OCI-LY7 (cell line): ENCODE measurements at regions not wholly inside any gene's neighbourhood (a gene's known extent, or its start where the extent isn't known, plus 50 kb on each side); places are given as distances from the start of the nearest gene placed in this dataset.

Experiments used
- BruUV-seq: library from RNA; stranded (reverse); fragments of 400-500 nt; replicated peaks from 2 replicates; lab custom pipeline; 2021; lab: Mats Ljungman, UMichigan
- CTCF ChIA-PET: fragments of 300-600 bp; sonication (Branson Sonifier 250); formaldehyde crosslinking; loops from one replicate; lab custom pipeline; 2022; ENCODE audit warnings: antibody characterized with exemption; ENCODE audit not compliant: unreplicated experiment; lab: Charles Lee
- POLR2A ChIA-PET: fragments of 300-600 bp; sonication (Branson Sonifier 250); formaldehyde crosslinking; loops from one replicate; lab custom pipeline; 2022; ENCODE audit warnings: antibody characterized with exemption; lab: Charles Lee
- DNase-seq: peaks from one replicate; pipeline ENCODE4 v3.0.0-alpha.2; 2015; ENCODE audit warnings: low spot score
- H2AFZ ChIP-seq: fragments of 200-600 bp; sonication (generic), shearing (Covaris generic); 2 replicates; pipeline ENCODE4 v1.6.1; 2014; ENCODE audit warnings: mild to moderate bottlenecking, antibody characterized with exemption, low read length, moderate library complexity
- H3K27ac ChIP-seq: fragments of 200-600 bp; sonication (generic); 2 replicates; pipeline ENCODE4 v1.5.1; 2014; ENCODE audit warnings: mixed run types, low read depth, mild to moderate bottlenecking, moderate library complexity, low read length, inconsistent platforms; ENCODE audit not compliant: poor library complexity, severe bottlenecking
- H3K36me3 ChIP-seq: fragments of 200-600 bp; sonication (generic); 2 replicates; pipeline ENCODE4 v1.6.1; 2014; ENCODE audit warnings: mild to moderate bottlenecking, antibody characterized with exemption, low read length, moderate library complexity, mixed read lengths; ENCODE audit not compliant: insufficient read depth
- H3K4me1 ChIP-seq: fragments of 200-600 bp; sonication (generic); 2 replicates; pipeline ENCODE4 v1.5.1; 2014; ENCODE audit warnings: mild to moderate bottlenecking, low read length; ENCODE audit not compliant: insufficient read depth, poor library complexity, severe bottlenecking
- H3K4me2 ChIP-seq: fragments of 200-600 bp; sonication (generic); 2 replicates; pipeline ENCODE4 v1.6.1; 2014; ENCODE audit warnings: mild to moderate bottlenecking, low read length
- H3K4me3 ChIP-seq: fragments of 200-600 bp; sonication (generic); 2 replicates; pipeline ENCODE4 v1.5.1; 2014; ENCODE audit warnings: mild to moderate bottlenecking, low read depth, low read length; ENCODE audit not compliant: poor library complexity, severe bottlenecking
- H3K79me2 ChIP-seq: fragments of 200-600 bp; sonication (generic); 2 replicates; pipeline ENCODE4 v1.6.1; 2016; ENCODE audit warnings: low read depth, mild to moderate bottlenecking, low read length, moderate library complexity, mixed read lengths; ENCODE audit not compliant: insufficient read depth
- H3K9me2 ChIP-seq: fragments of 200-600 bp; sonication (generic); 2 replicates; pipeline ENCODE4 v1.6.1; 2016; ENCODE audit warnings: mild to moderate bottlenecking, low read length, mixed read lengths; ENCODE audit not compliant: insufficient read depth
- H3K9me3 ChIP-seq: fragments of 200-600 bp; sonication (generic); 2 replicates; pipeline ENCODE4 v1.6.1; 2014; ENCODE audit warnings: mild to moderate bottlenecking, mixed run types, low read length, mixed read lengths
- H4K20me1 ChIP-seq: fragments of 200-600 bp; sonication (generic); 2 replicates; pipeline ENCODE4 v1.6.1; 2014; ENCODE audit warnings: mild to moderate bottlenecking, antibody characterized with exemption, low read length, moderate library complexity, mixed read lengths; ENCODE audit not compliant: insufficient read depth
- EZH2phosphoT487 ChIP-seq: fragments of 200-600 bp; sonication (generic); IDR thresholded peaks from 2 replicates; pipeline ENCODE4 v1.6.1; 2018; ENCODE audit warnings: low read depth, borderline replicate concordance, mild to moderate bottlenecking, mixed run types, antibody characterized with exemption, low read length, moderate library complexity, mixed read lengths
- intact Hi-C: fragments of 100-400 bp; cut with micrococcal nuclease; formaldehyde crosslinking; loops from one replicate; pipeline ENCODE4 v1.10.0; 2022; ENCODE audit not compliant: unreplicated experiment
- TF ChIP-seq, protein P1 (sequence below): fragments of 200-600 bp; sonication (generic); conservative IDR thresholded peaks from 2 replicates; pipeline ENCODE4 v1.5.1; 2014; ENCODE audit warnings: mild to moderate bottlenecking, antibody characterized with exemption, low read length, moderate library complexity, mixed read lengths

DNA sequence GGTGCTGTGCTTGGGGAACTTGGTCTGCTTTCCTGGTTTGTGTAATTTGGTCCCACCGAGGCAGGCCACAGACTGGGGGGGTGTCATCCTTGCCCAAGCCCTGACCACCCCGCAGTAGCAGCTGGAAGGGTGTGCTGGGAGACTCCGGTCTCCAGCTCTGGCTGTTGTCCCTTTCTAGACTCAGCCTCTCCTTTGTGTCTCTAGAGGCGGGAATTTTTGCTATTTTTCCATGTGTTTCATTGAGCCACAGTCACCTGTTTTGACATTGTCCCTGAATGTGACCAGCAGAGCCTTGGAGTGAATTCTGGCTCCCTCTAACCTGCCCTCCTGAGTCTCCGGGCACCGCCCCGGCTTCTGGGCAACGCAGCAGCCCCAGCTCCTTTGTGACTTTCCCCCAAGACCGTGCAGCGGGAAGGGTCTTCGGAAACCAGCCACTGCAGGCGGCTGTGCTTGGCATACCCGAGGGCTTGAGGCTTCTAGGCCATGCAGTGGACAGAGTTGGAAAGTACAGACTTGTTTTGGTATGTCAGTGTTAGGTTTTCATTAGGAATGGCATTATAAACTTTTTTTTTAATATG, 98.6 kb downstream of the TNFAIP2 start:
- intact Hi-C loops, result no loop called here
- no peaks in the 10 kb centered on the region for H3K79me2 ChIP-seq
- no peaks in the 10 kb centered on the region for H3K9me3 ChIP-seq
- H3K36me3 ChIP-seq, result no peaks in the 10 kb centered on the region
- POLR2A ChIA-PET, result no interaction called here
- TF ChIP-seq, protein P1, sequence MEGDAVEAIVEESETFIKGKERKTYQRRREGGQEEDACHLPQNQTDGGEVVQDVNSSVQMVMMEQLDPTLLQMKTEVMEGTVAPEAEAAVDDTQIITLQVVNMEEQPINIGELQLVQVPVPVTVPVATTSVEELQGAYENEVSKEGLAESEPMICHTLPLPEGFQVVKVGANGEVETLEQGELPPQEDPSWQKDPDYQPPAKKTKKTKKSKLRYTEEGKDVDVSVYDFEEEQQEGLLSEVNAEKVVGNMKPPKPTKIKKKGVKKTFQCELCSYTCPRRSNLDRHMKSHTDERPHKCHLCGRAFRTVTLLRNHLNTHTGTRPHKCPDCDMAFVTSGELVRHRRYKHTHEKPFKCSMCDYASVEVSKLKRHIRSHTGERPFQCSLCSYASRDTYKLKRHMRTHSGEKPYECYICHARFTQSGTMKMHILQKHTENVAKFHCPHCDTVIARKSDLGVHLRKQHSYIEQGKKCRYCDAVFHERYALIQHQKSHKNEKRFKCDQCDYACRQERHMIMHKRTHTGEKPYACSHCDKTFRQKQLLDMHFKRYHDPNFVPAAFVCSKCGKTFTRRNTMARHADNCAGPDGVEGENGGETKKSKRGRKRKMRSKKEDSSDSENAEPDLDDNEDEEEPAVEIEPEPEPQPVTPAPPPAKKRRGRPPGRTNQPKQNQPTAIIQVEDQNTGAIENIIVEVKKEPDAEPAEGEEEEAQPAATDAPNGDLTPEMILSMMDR, result no peak
- TF ChIP-seq EZH2phosphoT487, result no peak
- no peak overlapping the region for H3K4me2 ChIP-seq
- no peak overlapping the region for H2AFZ ChIP-seq
- CTCF ChIA-PET, result no interaction called here
- no peaks in the 10 kb centered on the region for H4K20me1 ChIP-seq
- DNase-seq, result no peak
- no peak overlapping the region for H3K4me3 ChIP-seq
- no peak overlapping the region for H3K27ac ChIP-seq
- H3K9me2 ChIP-seq, result no peaks in the 10 kb centered on the region
- H3K4me1 ChIP-seq, result no peaks in the 10 kb centered on the region
- BruUV-seq, result no TSS peak

DNA sequence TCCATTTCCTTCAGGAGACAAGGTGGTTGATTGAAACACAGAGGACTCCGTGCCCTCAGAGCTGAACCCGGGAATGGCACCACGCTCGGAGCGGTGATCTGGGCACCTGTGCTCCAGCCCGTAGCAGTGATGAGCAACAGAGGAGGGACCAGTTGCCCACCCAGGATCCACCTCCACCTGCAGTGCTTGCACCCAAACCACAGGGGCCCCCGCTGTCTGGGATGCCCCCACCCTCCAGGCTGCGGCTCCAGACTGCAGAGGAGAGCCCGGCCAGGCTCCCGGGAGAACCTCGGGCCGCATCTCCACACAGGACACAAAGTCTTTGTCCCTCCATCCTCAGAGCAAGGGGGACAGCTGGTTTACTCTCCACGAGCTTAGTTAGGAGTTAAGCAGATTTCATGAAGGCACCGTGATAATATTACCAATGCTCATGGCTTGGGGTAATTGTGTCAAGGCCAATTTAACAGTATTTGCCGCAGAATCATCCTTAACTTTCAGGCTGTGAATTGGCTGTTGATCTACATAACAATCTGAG, 100.6 kb downstream of the TNFAIP2 start:
- DNase-seq, result no peak
- H4K20me1 ChIP-seq, result no peaks in the 10 kb centered on the region
- H3K36me3 ChIP-seq, result no peaks in the 10 kb centered on the region
- no TSS peak for BruUV-seq
- H3K79me2 ChIP-seq, result no peaks in the 10 kb centered on the region
- TF ChIP-seq, protein P1, result no peak
- TF ChIP-seq EZH2phosphoT487, result no peak
- no peak overlapping the region for H3K4me3 ChIP-seq
- no peak overlapping the region for H3K4me2 ChIP-seq
- no peaks in the 10 kb centered on the region for H3K4me1 ChIP-seq
- no peaks in the 10 kb centered on the region for H3K9me2 ChIP-seq
- intact Hi-C loops, result no loop called here
- no peak overlapping the region for H2AFZ ChIP-seq
- H3K9me3 ChIP-seq, result no peaks in the 10 kb centered on the region
- ChIA-PET POLR2A (interaction anchor here (0.6 to 0.7 kb wide), 4 partner anchors 12 to 406 kb away, joined by 3 to 5 read pairs (median 4); no protein-coding TSS in a partner anchor), CTCF (no interaction called here)
- H3K27ac ChIP-seq, result no peak overlapping the region

DNA sequence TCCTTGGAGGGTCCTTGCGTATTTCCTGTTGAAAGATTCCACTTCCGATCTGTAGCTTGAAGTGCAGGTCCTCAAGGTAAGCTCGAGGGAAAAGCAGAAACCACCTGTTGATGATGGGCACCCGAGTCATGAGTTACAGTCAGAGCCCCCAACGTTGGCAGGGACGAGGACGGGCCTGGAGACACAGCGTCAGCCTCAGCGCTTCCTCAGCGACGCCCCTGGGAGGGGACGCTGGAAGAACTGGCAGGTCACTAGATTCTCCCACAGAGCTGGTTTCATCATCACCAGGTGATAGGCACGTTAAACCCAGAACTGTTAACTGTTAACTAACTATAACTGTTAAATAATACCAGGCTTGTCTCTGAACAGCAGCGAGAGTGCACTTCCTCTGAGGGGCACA, 101.8 kb downstream of the TNFAIP2 start:
- Histone ChIP-seq H3K4me1 (no peaks in the 10 kb centered on the region), H3K4me3 (no peak overlapping the region), H3K36me3 (no peaks in the 10 kb centered on the region), H2AFZ (no peak overlapping the region), H4K20me1 (no peaks in the 10 kb centered on the region), H3K27ac (no peak overlapping the region), H3K9me3 (no peaks in the 10 kb centered on the region), H3K9me2 (no peaks in the 10 kb centered on the region), H3K4me2 (no peak overlapping the region), H3K79me2 (no peaks in the 10 kb centered on the region)
- CTCF ChIA-PET, result no interaction called here
- POLR2A ChIA-PET, result no interaction called here
- DNase-seq, result no peak
- no peak for TF ChIP-seq EZH2phosphoT487
- TF ChIP-seq, protein P1, result no peak
- intact Hi-C loops, result no loop called here
- BruUV-seq, result no TSS peak
